CD8-positive, alpha-beta memory T cell (primary cell): ENCODE measurements at regions not wholly inside any gene's neighbourhood (a gene's known extent, or its start where the extent isn't known, plus 50 kb on each side); places are given as distances from the start of the nearest gene placed in this dataset.

Experiments
- CTCF ChIA-PET: fragments of 350-600 bp; sonication (Branson Sonifier 250); formaldehyde crosslinking; loops from one replicate; lab custom pipeline; 2021; ENCODE audit warnings: antibody characterized with exemption; lab: Charles Lee
- POLR2A ChIA-PET: fragments of 350-600 bp; sonication (Branson Sonifier 250); formaldehyde crosslinking; loops from one replicate; lab custom pipeline; 2021; ENCODE audit warnings: antibody characterized with exemption; lab: Charles Lee
- DNase-seq, 5 donors: peaks; one replicate each; pipeline versions ENCODE4 v3.0.0 to v3.0.0-alpha.2; 2020 to 2022; ENCODE audit warnings: mixed read lengths in 1 of 5
- H3K27ac ChIP-seq: one replicate; pipeline ENCODE4 v1.7.0; 2013; ENCODE audit warnings: low read depth, mild to moderate bottlenecking, low read length, moderate library complexity
- H3K27me3 ChIP-seq: 2 replicates; pipeline ENCODE4 v1.7.0; 2013; ENCODE audit warnings: low read length, mild to moderate bottlenecking; ENCODE audit not compliant: insufficient read depth, poor library complexity, severe bottlenecking
- H3K36me3 ChIP-seq: 2 replicates; pipeline ENCODE4 v1.7.0; 2013; ENCODE audit warnings: mild to moderate bottlenecking, low read length, moderate library complexity; ENCODE audit not compliant: insufficient read depth
- H3K4me1 ChIP-seq: 2 replicates; pipeline ENCODE4 v1.7.0; 2013; ENCODE audit warnings: mild to moderate bottlenecking, low read length, moderate library complexity; ENCODE audit not compliant: insufficient read depth
- H3K4me3 ChIP-seq: 2 replicates; pipeline ENCODE4 v1.7.0; 2013; ENCODE audit warnings: mild to moderate bottlenecking, low read length
- H3K9me3 ChIP-seq: 2 replicates; pipeline ENCODE4 v1.7.0; 2013; ENCODE audit warnings: mild to moderate bottlenecking, low read length
- H3K27ac Mint-ChIP-seq, 8 donors: one replicate each; pipeline ENCODE4 v1.8.0; 2020 to 2021; ENCODE audit warnings: mixed read lengths in 8 of 8, mild to moderate bottlenecking in 6 of 8, inconsistent platforms in 3 of 8, moderate library complexity in 3 of 8
- H3K27me3 Mint-ChIP-seq, 2 donors: one replicate each; pipeline ENCODE4 v1.8.0; 2020 to 2021; ENCODE audit warnings: mixed read lengths in 2 of 2, mild to moderate bottlenecking in 1 of 2, moderate library complexity in 1 of 2
- H3K36me3 Mint-ChIP-seq, 3 donors: one replicate each; pipeline ENCODE4 v1.8.0; 2020 to 2021; ENCODE audit warnings: mixed read lengths in 3 of 3, inconsistent platforms in 1 of 3, mild to moderate bottlenecking in 1 of 3
- H3K4me1 Mint-ChIP-seq, 3 donors: one replicate each; pipeline ENCODE4 v1.8.0; 2020 to 2021; ENCODE audit warnings: mixed read lengths in 3 of 3, inconsistent platforms in 1 of 3, mild to moderate bottlenecking in 1 of 3
- H3K4me3 Mint-ChIP-seq, 7 donors: one replicate each; pipeline ENCODE4 v1.8.0; 2020 to 2021; ENCODE audit warnings: mixed read lengths in 7 of 7, mild to moderate bottlenecking in 6 of 7, moderate library complexity in 4 of 7, inconsistent platforms in 2 of 7
- H3K9me3 Mint-ChIP-seq, 5 donors: one replicate each; pipeline ENCODE4 v1.8.0; 2020 to 2022; ENCODE audit warnings: mixed read lengths in 5 of 5, mild to moderate bottlenecking in 3 of 5, moderate library complexity in 2 of 5, inconsistent platforms in 1 of 5

GRCh38 chr4:31051151-31051550 is 331.0 kb downstream of the PCDH7 start:
- H3K27ac ChIP-seq: no peak overlapping the region
- H3K9me3 ChIP-seq: no peaks in the 10 kb centered on the region
- no peak overlapping the region for H3K4me3 ChIP-seq
- Mint-ChIP-seq H3K27ac (no peak overlapping the region), H3K36me3 (no peaks in the 10 kb centered on the region), H3K27me3 (no peaks in the 10 kb centered on the region), H3K4me3 (no peak overlapping the region), H3K9me3 (peaks cover 0 to 11% (median 5%) of the 10 kb centered on the region in 5 donors), H3K4me1 (no peaks in the 10 kb centered on the region)
- POLR2A ChIA-PET: no interaction called here
- H3K27me3 ChIP-seq: no peaks in the 10 kb centered on the region
- H3K4me1 ChIP-seq: no peaks in the 10 kb centered on the region
- H3K36me3 ChIP-seq: no peaks in the 10 kb centered on the region
- CTCF ChIA-PET: no interaction called here
- DNase-seq: no peak

- Mint-ChIP-seq H3K36me3 (no peaks in the 10 kb centered on the region), H3K27me3 (no peaks in the 10 kb centered on the region), H3K27ac (no peak overlapping the region), H3K9me3 (peaks cover 0 to 15% (median 7%) of the 10 kb centered on the region in 5 donors), H3K4me1 (no peaks in the 10 kb centered on the region), H3K4me3 (no peak overlapping the region)
- ChIA-PET CTCF (no interaction called here), POLR2A (no interaction called here)
- no peak for DNase-seq
- Histone ChIP-seq H3K27me3 (no peaks in the 10 kb centered on the region), H3K27ac (no peak overlapping the region), H3K4me1 (no peaks in the 10 kb centered on the region), H3K36me3 (no peaks in the 10 kb centered on the region), H3K9me3 (no peaks in the 10 kb centered on the region), H3K4me3 (no peak overlapping the region)
Observed at GRCh38 chr4:31051565-31051964, 331.4 kb downstream of the PCDH7 start.

- Mint-ChIP-seq H3K4me3 (no peak overlapping the region), H3K9me3 (peaks cover 0 to 17% (median 7%) of the 10 kb centered on the region in 5 donors), H3K27ac (no peak overlapping the region), H3K4me1 (no peaks in the 10 kb centered on the region), H3K36me3 (no peaks in the 10 kb centered on the region), H3K27me3 (no peaks in the 10 kb centered on the region)
- H3K27ac ChIP-seq: no peak overlapping the region
- POLR2A ChIA-PET: no interaction called here
- no peak for DNase-seq
- H3K4me1 ChIP-seq: no peaks in the 10 kb centered on the region
- CTCF ChIA-PET: no interaction called here
- no peaks in the 10 kb centered on the region for H3K27me3 ChIP-seq
- no peaks in the 10 kb centered on the region for H3K36me3 ChIP-seq
- no peak overlapping the region for H3K4me3 ChIP-seq
- H3K9me3 ChIP-seq: no peaks in the 10 kb centered on the region
Observed at GRCh38 chr4:31052519-31052918, 332.4 kb downstream of the PCDH7 start.

- H3K4me1 ChIP-seq: no peaks in the 10 kb centered on the region
- H3K27ac Mint-ChIP-seq: no peak overlapping the region
- ChIA-PET CTCF (interaction anchor here (1.0 kb wide), 1 partner anchor 33 kb away, joined by 3 read pairs; no protein-coding TSS in a partner anchor), POLR2A (no interaction called here)
- no peaks in the 10 kb centered on the region for H3K27me3 Mint-ChIP-seq
- no peak overlapping the region for H3K4me3 Mint-ChIP-seq
- H3K9me3 Mint-ChIP-seq: peaks cover 0 to 17% (median 7%) of the 10 kb centered on the region in 5 donors
- H3K27me3 ChIP-seq: no peaks in the 10 kb centered on the region
- no peaks in the 10 kb centered on the region for H3K9me3 ChIP-seq
- no peaks in the 10 kb centered on the region for H3K36me3 ChIP-seq
- H3K27ac ChIP-seq: no peak overlapping the region
- H3K36me3 Mint-ChIP-seq: no peaks in the 10 kb centered on the region
- no peaks in the 10 kb centered on the region for H3K4me1 Mint-ChIP-seq
- H3K4me3 ChIP-seq: no peak overlapping the region
- no peak for DNase-seq
Observed at GRCh38 chr4:31053451-31053850, 333.3 kb downstream of the PCDH7 start.

- H3K4me1 Mint-ChIP-seq: no peaks in the 10 kb centered on the region
- Histone ChIP-seq H3K36me3 (no peaks in the 10 kb centered on the region), H3K27ac (no peak overlapping the region), H3K27me3 (no peaks in the 10 kb centered on the region), H3K4me1 (no peaks in the 10 kb centered on the region), H3K4me3 (no peak overlapping the region), H3K9me3 (no peaks in the 10 kb centered on the region)
- H3K27ac Mint-ChIP-seq: no peak overlapping the region
- DNase-seq: no peak
- POLR2A ChIA-PET: no interaction called here
- CTCF ChIA-PET: interaction anchor here (1.0 kb wide), 1 partner anchor 34 kb away, joined by 3 read pairs; no protein-coding TSS in a partner anchor
- no peaks in the 10 kb centered on the region for H3K27me3 Mint-ChIP-seq
- no peaks in the 10 kb centered on the region for H3K36me3 Mint-ChIP-seq
- H3K4me3 Mint-ChIP-seq: no peak overlapping the region
- peaks cover 0 to 14% (median 4%) of the 10 kb centered on the region in 5 donors for H3K9me3 Mint-ChIP-seq
Observed at GRCh38 chr4:31054295-31054694, 334.1 kb downstream of the PCDH7 start.

- no peaks in the 10 kb centered on the region for H3K4me1 Mint-ChIP-seq
- POLR2A ChIA-PET: no interaction called here
- H3K27ac Mint-ChIP-seq: no peak overlapping the region
Observed at GRCh38 chr4:31058656-31059055, 338.5 kb downstream of the PCDH7 start.

GRCh38 chr4:31059753-31060522 is 339.8 kb downstream of the PCDH7 start:
- Mint-ChIP-seq H3K27ac (no peak overlapping the region), H3K4me1 (no peaks in the 10 kb centered on the region), H3K4me3 (no peak overlapping the region), H3K27me3 (no peaks in the 10 kb centered on the region), H3K36me3 (no peaks in the 10 kb centered on the region), H3K9me3 (peaks cover under 1 to 26% (median 3%) of the 10 kb centered on the region in 5 donors)
- no peaks in the 10 kb centered on the region for H3K36me3 ChIP-seq
- ChIA-PET POLR2A (no interaction called here), CTCF (no interaction called here)
- H3K27me3 ChIP-seq: no peaks in the 10 kb centered on the region
- no peak for DNase-seq
- no peak overlapping the region for H3K4me3 ChIP-seq
- no peaks in the 10 kb centered on the region for H3K4me1 ChIP-seq
- H3K9me3 ChIP-seq: no peaks in the 10 kb centered on the region
- H3K27ac ChIP-seq: no peak overlapping the region

More at GRCh38 chr4:31058656-31059055, 338.5 kb downstream of the PCDH7 start:
- Histone ChIP-seq H3K4me3 (no peak overlapping the region), H3K9me3 (no peaks in the 10 kb centered on the region), H3K4me1 (no peaks in the 10 kb centered on the region), H3K27me3 (no peaks in the 10 kb centered on the region), H3K36me3 (no peaks in the 10 kb centered on the region), H3K27ac (no peak overlapping the region)
- DNase-seq: no peak
- no peak overlapping the region for H3K4me3 Mint-ChIP-seq
- H3K9me3 Mint-ChIP-seq: peaks cover 0 to 24% (median 3%) of the 10 kb centered on the region in 5 donors
- no peaks in the 10 kb centered on the region for H3K27me3 Mint-ChIP-seq
- CTCF ChIA-PET: no interaction called here
- H3K36me3 Mint-ChIP-seq: no peaks in the 10 kb centered on the region

GRCh38 chr4:31065086-31065485 is 344.9 kb downstream of the PCDH7 start:
- Mint-ChIP-seq H3K36me3 (no peaks in the 10 kb centered on the region), H3K9me3 (peaks cover 0 to 30% (median 4%) of the 10 kb centered on the region in 5 donors), H3K27ac (no peak overlapping the region), H3K4me3 (no peak overlapping the region), H3K4me1 (no peaks in the 10 kb centered on the region), H3K27me3 (no peaks in the 10 kb centered on the region)
- Histone ChIP-seq H3K4me3 (no peak overlapping the region), H3K27ac (no peak overlapping the region), H3K9me3 (no peaks in the 10 kb centered on the region), H3K27me3 (no peaks in the 10 kb centered on the region), H3K36me3 (no peaks in the 10 kb centered on the region), H3K4me1 (no peaks in the 10 kb centered on the region)
- POLR2A ChIA-PET: no interaction called here
- DNase-seq: no peak
- CTCF ChIA-PET: no interaction called here
